ENCODE measurements at regions not wholly inside any gene's neighbourhood (a gene's known extent, or its start where the extent isn't known, plus 50 kb on each side); places are given as distances from the start of the nearest gene placed in this dataset.

GRCh38 chr12:34286483-34286882 is 264.2 kb downstream of the ALG10 start:
- Histone ChIP-seq H3K4me3 (ENCODE audit: low read depth in 1 of 2, low read length in 2 of 2) (no peak overlapping the region), H3K27me3 (ENCODE audit: control insufficient read depth in 1 of 2, insufficient read depth in 2 of 2, low read length in 2 of 2) (no peaks in the 10 kb centered on the region), H3K9me3 (ENCODE audit: low read length) (no peaks in the 10 kb centered on the region), H3K9ac (ENCODE audit: low read length) (no peak overlapping the region), H3K27ac (ENCODE audit: low read depth, low read length) (no peak overlapping the region), H3K4me1 (ENCODE audit: insufficient read depth, low read length) (no peaks in the 10 kb centered on the region), H3K36me3 (ENCODE audit: insufficient read depth, low read length) (no peaks in the 10 kb centered on the region)

DNA sequence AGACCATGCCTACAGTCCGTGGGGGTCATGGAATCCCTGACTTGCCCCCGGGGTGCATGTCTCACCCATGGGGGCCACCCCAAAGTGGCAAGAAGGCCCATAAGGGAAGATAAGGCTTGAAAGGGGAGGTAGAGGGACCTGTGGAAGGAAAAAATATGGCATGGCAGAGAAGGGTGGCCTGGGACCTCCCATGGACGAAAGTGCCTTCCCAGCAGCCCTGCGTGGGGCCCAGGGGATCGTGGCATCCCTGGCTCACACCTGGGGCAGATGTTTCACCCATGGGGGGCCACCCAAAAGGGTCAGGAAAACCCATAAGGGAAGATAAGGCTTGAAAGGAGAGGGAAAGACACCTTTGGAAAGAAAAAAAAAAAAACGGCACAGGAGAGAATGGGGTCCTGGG is 264.6 kb downstream of the ALG10 start:
- H3K27me3 ChIP-seq (ENCODE audit: control insufficient read depth in 1 of 2, insufficient read depth in 2 of 2, low read length in 2 of 2), result no peaks in the 10 kb centered on the region
- no peak overlapping the region for H3K4me3 ChIP-seq (ENCODE audit: low read depth in 1 of 2, low read length in 2 of 2)
- H3K9ac ChIP-seq (ENCODE audit: low read length), result no peak overlapping the region
- H3K27ac ChIP-seq (ENCODE audit: low read depth, low read length), result no peak overlapping the region
- H3K9me3 ChIP-seq (ENCODE audit: low read length), result no peaks in the 10 kb centered on the region
- no peaks in the 10 kb centered on the region for H3K4me1 ChIP-seq (ENCODE audit: insufficient read depth, low read length)
- H3K36me3 ChIP-seq (ENCODE audit: insufficient read depth, low read length), result no peaks in the 10 kb centered on the region

DNA sequence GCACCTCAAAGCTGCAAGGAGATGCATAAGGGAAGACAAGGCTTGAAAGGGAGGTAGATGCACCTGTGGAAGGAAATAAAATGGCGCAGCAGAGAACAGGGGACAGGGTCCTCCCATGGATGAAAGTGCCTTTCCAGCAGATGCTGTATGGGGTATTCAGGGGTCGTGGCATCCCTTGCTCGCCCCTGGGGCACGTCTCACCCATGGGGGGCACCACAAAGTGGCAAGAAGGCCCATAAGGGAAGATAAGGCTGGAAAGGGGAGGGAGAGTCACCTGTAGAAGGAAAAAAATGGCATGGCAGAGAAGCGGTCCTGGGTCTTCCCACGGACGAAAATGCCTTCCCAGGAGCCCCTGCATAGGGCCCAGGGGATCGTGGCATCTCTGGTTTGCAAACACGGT is 265.1 kb downstream of the ALG10 start:
- Histone ChIP-seq H3K4me1 (ENCODE audit: insufficient read depth, low read length) (no peaks in the 10 kb centered on the region), H3K27ac (ENCODE audit: low read depth, low read length) (no peak overlapping the region), H3K27me3 (ENCODE audit: control insufficient read depth in 1 of 2, insufficient read depth in 2 of 2, low read length in 2 of 2) (no peaks in the 10 kb centered on the region), H3K4me3 (ENCODE audit: low read depth in 1 of 2, low read length in 2 of 2) (no peak overlapping the region), H3K36me3 (ENCODE audit: insufficient read depth, low read length) (no peaks in the 10 kb centered on the region), H3K9me3 (ENCODE audit: low read length) (no peaks in the 10 kb centered on the region), H3K9ac (ENCODE audit: low read length) (no peak overlapping the region)

DNA sequence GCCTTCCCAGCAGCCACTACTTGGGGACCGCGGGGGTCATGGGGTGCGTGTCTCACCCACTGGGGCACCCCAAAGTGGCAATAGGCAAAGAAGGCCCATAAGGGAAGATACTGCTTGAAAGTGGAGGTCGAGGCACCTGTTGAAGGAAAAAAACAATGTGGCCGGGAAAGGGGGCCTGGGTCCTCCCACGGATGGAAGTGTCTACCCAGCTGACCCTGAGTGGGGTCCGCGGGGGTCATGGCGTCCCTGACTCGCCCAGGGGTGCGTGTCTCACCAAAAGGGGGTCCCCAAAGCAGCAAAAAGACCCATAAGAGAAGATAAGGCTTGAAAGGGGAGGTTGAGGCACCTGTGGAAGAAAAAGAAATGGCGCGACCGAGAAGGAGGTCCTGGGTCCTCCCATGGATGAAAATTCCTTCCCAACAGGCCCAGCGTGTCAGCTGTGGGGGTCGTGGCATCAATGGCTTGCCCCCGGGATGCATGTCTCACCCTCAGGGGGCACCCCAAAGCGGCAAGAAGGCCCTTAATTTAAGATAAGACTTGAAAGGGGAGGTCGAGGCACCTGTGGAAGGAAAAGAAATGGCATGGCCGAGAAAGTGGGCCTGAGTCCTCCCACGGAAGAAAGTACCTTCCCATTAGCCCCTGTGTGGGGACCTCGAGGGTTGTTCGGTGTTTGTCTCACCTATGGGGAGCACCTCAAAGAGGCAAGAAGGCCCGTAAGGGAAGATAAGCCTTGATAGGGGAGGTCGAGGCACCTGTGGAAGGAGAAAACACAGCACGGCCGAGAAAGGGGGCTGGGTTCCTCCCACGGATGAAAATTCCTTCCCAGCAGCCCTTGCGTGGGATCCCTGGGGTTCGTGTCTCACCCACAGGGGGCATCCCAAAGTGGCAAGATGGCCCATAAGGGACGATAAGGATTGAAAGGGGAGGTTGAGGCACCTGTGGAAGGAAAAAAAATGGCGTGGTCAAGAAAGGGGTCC is 266.0 kb downstream of the ALG10 start:
- Histone ChIP-seq H3K4me1 (ENCODE audit: insufficient read depth, low read length) (no peaks in the 10 kb centered on the region), H3K27me3 (ENCODE audit: control insufficient read depth in 1 of 2, insufficient read depth in 2 of 2, low read length in 2 of 2) (no peaks in the 10 kb centered on the region), H3K36me3 (ENCODE audit: insufficient read depth, low read length) (no peaks in the 10 kb centered on the region), H3K9me3 (ENCODE audit: low read length) (no peaks in the 10 kb centered on the region), H3K4me3 (ENCODE audit: low read depth in 1 of 2, low read length in 2 of 2) (no peak overlapping the region), H3K27ac (ENCODE audit: low read depth, low read length) (no peak overlapping the region), H3K9ac (ENCODE audit: low read length) (no peak overlapping the region)

GRCh38 chr12:34288963-34289345 is 266.7 kb downstream of the ALG10 start:
- no peak overlapping the region for H3K4me3 ChIP-seq (ENCODE audit: low read depth in 1 of 2, low read length in 2 of 2)
- no peaks in the 10 kb centered on the region for H3K36me3 ChIP-seq (ENCODE audit: insufficient read depth, low read length)
- no peaks in the 10 kb centered on the region for H3K4me1 ChIP-seq (ENCODE audit: insufficient read depth, low read length)
- H3K9ac ChIP-seq (ENCODE audit: low read length), result no peak overlapping the region
- H3K27me3 ChIP-seq (ENCODE audit: control insufficient read depth in 1 of 2, insufficient read depth in 2 of 2, low read length in 2 of 2), result no peaks in the 10 kb centered on the region
- no peaks in the 10 kb centered on the region for H3K9me3 ChIP-seq (ENCODE audit: low read length)
- no peak overlapping the region for H3K27ac ChIP-seq (ENCODE audit: low read depth, low read length)

- no peak overlapping the region for H3K27ac ChIP-seq (ENCODE audit: low read depth, low read length)
- no peaks in the 10 kb centered on the region for H3K36me3 ChIP-seq (ENCODE audit: insufficient read depth, low read length)
- no peak overlapping the region for H3K4me3 ChIP-seq (ENCODE audit: low read depth in 1 of 2, low read length in 2 of 2)
- H3K27me3 ChIP-seq (ENCODE audit: control insufficient read depth in 1 of 2, insufficient read depth in 2 of 2, low read length in 2 of 2), result no peaks in the 10 kb centered on the region
- no peak overlapping the region for H3K9ac ChIP-seq (ENCODE audit: low read length)
- H3K4me1 ChIP-seq (ENCODE audit: insufficient read depth, low read length), result no peaks in the 10 kb centered on the region
- H3K9me3 ChIP-seq (ENCODE audit: low read length), result no peaks in the 10 kb centered on the region
Observed at GRCh38 chr12:34289431-34290380, 267.4 kb downstream of the ALG10 start.

- no peak overlapping the region for H3K27ac ChIP-seq (ENCODE audit: low read depth, low read length)
- H3K4me1 ChIP-seq (ENCODE audit: insufficient read depth, low read length), result no peaks in the 10 kb centered on the region
- no peaks in the 10 kb centered on the region for H3K9me3 ChIP-seq (ENCODE audit: low read length)
- H3K36me3 ChIP-seq (ENCODE audit: insufficient read depth, low read length), result no peaks in the 10 kb centered on the region
- no peaks in the 10 kb centered on the region for H3K27me3 ChIP-seq (ENCODE audit: control insufficient read depth in 1 of 2, insufficient read depth in 2 of 2, low read length in 2 of 2)
- no peak overlapping the region for H3K9ac ChIP-seq (ENCODE audit: low read length)
- H3K4me3 ChIP-seq (ENCODE audit: low read depth in 1 of 2, low read length in 2 of 2), result no peak overlapping the region
Observed at GRCh38 chr12:34290381-34290995, 268.2 kb downstream of the ALG10 start.

GRCh38 chr12:34291001-34291400 is 268.7 kb downstream of the ALG10 start:
- H3K36me3 ChIP-seq (ENCODE audit: insufficient read depth, low read length), result no peaks in the 10 kb centered on the region
- H3K4me1 ChIP-seq (ENCODE audit: insufficient read depth, low read length), result no peaks in the 10 kb centered on the region
- H3K9me3 ChIP-seq (ENCODE audit: low read length), result no peaks in the 10 kb centered on the region
- no peak overlapping the region for H3K4me3 ChIP-seq (ENCODE audit: low read depth in 1 of 2, low read length in 2 of 2)
- no peak overlapping the region for H3K9ac ChIP-seq (ENCODE audit: low read length)
- no peaks in the 10 kb centered on the region for H3K27me3 ChIP-seq (ENCODE audit: control insufficient read depth in 1 of 2, insufficient read depth in 2 of 2, low read length in 2 of 2)
- no peak overlapping the region for H3K27ac ChIP-seq (ENCODE audit: low read depth, low read length)

DNA sequence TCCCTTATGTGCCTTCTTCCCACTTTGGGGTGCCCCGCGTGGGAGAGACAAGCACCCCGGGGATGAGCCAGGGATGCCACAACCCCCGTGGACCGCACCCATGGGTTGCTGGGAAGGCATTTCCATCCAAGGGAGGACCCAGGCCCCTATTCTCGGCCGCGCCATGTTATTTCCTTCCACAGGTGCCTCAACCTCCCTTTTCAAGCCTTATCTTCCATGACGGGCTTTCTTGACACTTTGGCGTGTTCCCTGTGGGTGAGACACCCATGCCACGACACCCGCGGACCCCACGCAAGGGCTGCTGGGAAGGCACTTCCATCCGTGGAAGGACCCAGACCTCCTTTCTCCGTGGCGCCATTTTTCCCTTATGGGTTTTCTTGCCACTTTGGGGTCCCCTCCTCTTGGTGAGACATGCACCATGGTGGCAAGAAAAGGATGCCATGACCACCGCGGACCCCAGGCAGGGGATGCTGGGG is 269.2 kb downstream of the ALG10 start:
- Histone ChIP-seq H3K9me3 (ENCODE audit: low read length) (no peaks in the 10 kb centered on the region), H3K27ac (ENCODE audit: low read depth, low read length) (no peak overlapping the region), H3K4me3 (ENCODE audit: low read depth in 1 of 2, low read length in 2 of 2) (no peak overlapping the region), H3K9ac (ENCODE audit: low read length) (no peak overlapping the region), H3K4me1 (ENCODE audit: insufficient read depth, low read length) (no peaks in the 10 kb centered on the region), H3K27me3 (ENCODE audit: control insufficient read depth in 1 of 2, insufficient read depth in 2 of 2, low read length in 2 of 2) (no peaks in the 10 kb centered on the region), H3K36me3 (ENCODE audit: insufficient read depth, low read length) (no peaks in the 10 kb centered on the region)

DNA sequence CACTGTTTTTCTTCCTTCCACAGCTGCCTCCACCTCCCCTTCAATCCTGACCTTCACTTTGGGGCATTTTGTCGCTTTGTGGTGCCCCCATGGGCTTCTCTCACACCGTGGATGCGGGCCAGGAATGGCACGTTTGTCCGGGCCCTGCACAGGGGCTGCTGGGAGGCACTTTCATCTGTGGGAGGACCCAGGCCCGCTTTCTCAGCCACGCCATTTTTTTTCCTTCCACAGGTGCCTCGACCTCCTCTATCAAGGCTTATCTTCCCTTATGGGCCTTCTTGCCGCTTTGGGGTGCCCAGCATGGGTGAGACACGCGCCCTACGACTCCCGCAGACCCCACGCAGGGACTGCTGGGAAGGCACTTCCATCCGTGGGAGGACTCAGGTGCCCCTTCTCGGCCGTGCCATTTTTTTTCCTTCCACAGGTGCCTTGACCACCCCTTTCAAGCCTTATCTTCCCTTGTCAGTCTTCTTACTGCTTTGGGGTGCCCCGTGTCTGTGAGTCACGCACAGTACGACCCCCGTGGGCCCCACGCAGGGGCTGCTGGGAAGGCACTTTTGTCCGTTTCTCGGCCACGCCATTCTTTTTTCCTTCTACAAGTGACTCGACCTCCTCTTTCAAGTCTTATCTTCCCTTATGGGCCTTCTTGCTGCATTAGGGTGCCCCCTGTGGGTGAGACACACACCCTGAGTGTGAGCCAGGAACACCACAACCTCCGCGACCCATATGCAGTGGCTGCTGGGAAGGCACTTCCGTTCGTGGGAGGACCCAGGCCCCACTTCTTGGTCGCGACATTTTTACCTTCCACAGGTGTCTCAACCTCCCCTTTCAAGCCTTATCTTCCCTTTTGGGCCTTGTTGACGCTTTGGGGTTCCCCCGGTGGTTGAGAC is 270.7 kb downstream of the ALG10 start:
- Histone ChIP-seq H3K27ac (ENCODE audit: low read depth, low read length) (no peak overlapping the region), H3K9me3 (ENCODE audit: low read length) (no peaks in the 10 kb centered on the region), H3K36me3 (ENCODE audit: insufficient read depth, low read length) (no peaks in the 10 kb centered on the region), H3K9ac (ENCODE audit: low read length) (no peak overlapping the region), H3K27me3 (ENCODE audit: control insufficient read depth in 1 of 2, insufficient read depth in 2 of 2, low read length in 2 of 2) (no peaks in the 10 kb centered on the region), H3K4me1 (ENCODE audit: insufficient read depth, low read length) (no peaks in the 10 kb centered on the region), H3K4me3 (ENCODE audit: low read depth in 1 of 2, low read length in 2 of 2) (no peak overlapping the region)
